Esophagus muscularis mucosa (tissue), 4 donors: ENCODE measurements at regions not wholly inside any gene's neighbourhood (a gene's known extent, or its start where the extent isn't known, plus 50 kb on each side); places are given as distances from the start of the nearest gene placed in this dataset.

Experiments
- DNase-seq: peaks from one replicate; pipeline ENCODE4 v3.0.0-alpha.2; 2017; ENCODE audit errors: extremely low spot score
- H3K27ac ChIP-seq, 4 donors: fragments of 200-600 bp; sonication (generic); replicated peaks in 1 of 4; 1 replicate in 3 of 4; 2 replicates in 1 of 4; pipeline ENCODE4 v1.5.1; 2016 to 2019; ENCODE audit warnings: mild to moderate bottlenecking in 1 of 4
- H3K27me3 ChIP-seq, 4 donors: fragments of 200-600 bp; sonication (generic); one replicate each; pipeline versions ENCODE4 v1.5.1 to v1.6.0; 2016 to 2019
- H3K36me3 ChIP-seq, 4 donors: fragments of 200-600 bp; sonication (generic); one replicate each; pipeline ENCODE4 v1.5.1; 2016 to 2019
- H3K4me1 ChIP-seq, 4 donors: fragments of 200-600 bp; sonication (generic); one replicate each; pipeline ENCODE4 v1.5.1; 2016 to 2019
- H3K4me3 ChIP-seq, 4 donors: fragments of 200-600 bp; sonication (generic); 1 replicate in 2 of 4; 2 replicates in 2 of 4; pipeline ENCODE4 v1.5.1; 2016 to 2019; ENCODE audit warnings: mild to moderate bottlenecking in 4 of 4, moderate library complexity in 1 of 4
- H3K9me3 ChIP-seq, 4 donors: fragments of 200-600 bp; sonication (generic); 1 replicate in 3 of 4; 2 replicates in 1 of 4; pipeline ENCODE4 v1.5.1; 2016 to 2019
- EP300 ChIP-seq: sonication (generic); formaldehyde crosslinking; IDR thresholded peaks from one replicate; pipeline ENCODE4 v1.6.1; 2017; ENCODE audit warnings: antibody characterized with exemption
- POLR2A ChIP-seq: fragments of 450-650 bp; IDR thresholded peaks from one replicate; pipeline ENCODE4 v1.6.1; 2017; ENCODE audit warnings: antibody characterized with exemption, moderate library complexity, mild to moderate bottlenecking, low read depth
- POLR2AphosphoS5 ChIP-seq, 2 donors: sonication (generic); formaldehyde crosslinking; IDR thresholded peaks; one replicate each; pipeline ENCODE4 v1.6.1; 2017; ENCODE audit warnings: antibody characterized with exemption in 2 of 2
- WGBS: methylation state at CpG from one replicate; pipeline ENCODE4 v1.1.5; 2018; 5-methylcytosine and 5-hydroxymethylcytosine counted together
- intact Hi-C: fragments of 100-400 bp; cut with DNase I; formaldehyde crosslinking; loops from one replicate; pipeline ENCODE4 v1.15.1; 2023
- TF ChIP-seq, protein P1 (sequence below), 3 experiments: fragments of 200-600 bp in 2 of 3; fragments of 450-650 bp in 1 of 3; sonication (generic) in 2 of 3; IDR thresholded peaks; one replicate each; pipeline ENCODE4 v1.5.1; 2017 to 2019; ENCODE audit warnings: antibody characterized with exemption in 3 of 3, mild to moderate bottlenecking in 2 of 3, moderate library complexity in 1 of 3

DNA sequence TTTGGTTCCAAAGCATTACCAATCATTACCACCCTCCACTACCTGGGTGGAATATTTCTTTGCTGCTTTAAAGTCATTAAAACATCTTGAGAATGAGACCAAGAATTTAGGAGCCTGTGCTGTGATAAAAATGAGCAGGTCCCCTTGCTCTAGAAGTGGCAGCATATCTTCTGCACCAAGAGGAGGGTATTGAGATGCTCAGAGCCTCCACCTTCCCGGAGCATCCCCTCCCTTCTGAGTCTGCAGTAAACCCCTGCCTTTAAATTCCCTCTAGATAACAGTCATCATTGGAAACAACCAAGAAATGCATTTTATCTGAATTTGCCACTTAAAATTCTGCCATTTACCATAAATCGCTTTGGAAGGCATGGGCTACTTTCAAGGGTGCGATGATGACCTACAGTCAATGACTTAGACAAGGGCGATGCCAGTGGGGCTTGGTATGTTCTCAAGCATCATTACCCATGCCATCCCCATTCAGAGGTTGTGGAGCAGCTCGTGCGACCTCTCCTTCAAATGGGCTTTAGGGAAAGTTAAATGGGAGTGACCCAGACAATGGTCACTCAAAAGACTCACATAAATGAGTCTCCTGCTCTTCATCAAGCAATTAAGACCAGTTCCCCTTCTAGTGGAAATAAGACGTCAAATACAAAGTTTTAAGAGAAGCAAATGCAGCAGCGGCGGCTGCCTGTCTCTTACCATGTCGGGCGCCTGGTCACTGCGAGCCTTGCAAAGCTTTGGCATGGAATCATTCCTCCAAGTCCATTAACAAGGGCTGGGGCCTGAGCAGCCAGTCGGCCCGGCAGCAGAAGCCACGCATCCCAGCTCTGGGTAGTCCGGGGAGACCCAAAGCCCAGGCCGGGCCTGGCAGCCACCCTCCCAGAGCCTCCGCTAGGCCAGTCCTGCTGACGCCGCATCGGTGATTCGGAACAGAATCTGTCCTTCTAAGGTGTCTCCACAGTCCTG, 334.5 kb downstream of the TMEM121 start:
- no peak overlapping the region for H3K27ac ChIP-seq
- TF ChIP-seq POLR2A, result no peak
- TF ChIP-seq, protein P1, sequence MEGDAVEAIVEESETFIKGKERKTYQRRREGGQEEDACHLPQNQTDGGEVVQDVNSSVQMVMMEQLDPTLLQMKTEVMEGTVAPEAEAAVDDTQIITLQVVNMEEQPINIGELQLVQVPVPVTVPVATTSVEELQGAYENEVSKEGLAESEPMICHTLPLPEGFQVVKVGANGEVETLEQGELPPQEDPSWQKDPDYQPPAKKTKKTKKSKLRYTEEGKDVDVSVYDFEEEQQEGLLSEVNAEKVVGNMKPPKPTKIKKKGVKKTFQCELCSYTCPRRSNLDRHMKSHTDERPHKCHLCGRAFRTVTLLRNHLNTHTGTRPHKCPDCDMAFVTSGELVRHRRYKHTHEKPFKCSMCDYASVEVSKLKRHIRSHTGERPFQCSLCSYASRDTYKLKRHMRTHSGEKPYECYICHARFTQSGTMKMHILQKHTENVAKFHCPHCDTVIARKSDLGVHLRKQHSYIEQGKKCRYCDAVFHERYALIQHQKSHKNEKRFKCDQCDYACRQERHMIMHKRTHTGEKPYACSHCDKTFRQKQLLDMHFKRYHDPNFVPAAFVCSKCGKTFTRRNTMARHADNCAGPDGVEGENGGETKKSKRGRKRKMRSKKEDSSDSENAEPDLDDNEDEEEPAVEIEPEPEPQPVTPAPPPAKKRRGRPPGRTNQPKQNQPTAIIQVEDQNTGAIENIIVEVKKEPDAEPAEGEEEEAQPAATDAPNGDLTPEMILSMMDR (IDR thresholded peaks at IDR 0.05), result no peak
- TF ChIP-seq EP300, result no peak
- no peak for TF ChIP-seq POLR2AphosphoS5 (IDR thresholded peaks at IDR 0.05)
- H3K36me3 ChIP-seq, result no peaks in the 10 kb centered on the region
- H3K27me3 ChIP-seq, result peaks cover 0 to 28% (median 0%) of the 10 kb centered on the region in 4 donors
- H3K4me1 ChIP-seq, result no peaks in the 10 kb centered on the region
- DNase-seq, result no peak
- 84% methylated on average over 22 of the region's 22 CpGs for WGBS
- H3K9me3 ChIP-seq, result no peaks in the 10 kb centered on the region
- no peak overlapping the region for H3K4me3 ChIP-seq
- intact Hi-C loops, result no loop called here

DNA sequence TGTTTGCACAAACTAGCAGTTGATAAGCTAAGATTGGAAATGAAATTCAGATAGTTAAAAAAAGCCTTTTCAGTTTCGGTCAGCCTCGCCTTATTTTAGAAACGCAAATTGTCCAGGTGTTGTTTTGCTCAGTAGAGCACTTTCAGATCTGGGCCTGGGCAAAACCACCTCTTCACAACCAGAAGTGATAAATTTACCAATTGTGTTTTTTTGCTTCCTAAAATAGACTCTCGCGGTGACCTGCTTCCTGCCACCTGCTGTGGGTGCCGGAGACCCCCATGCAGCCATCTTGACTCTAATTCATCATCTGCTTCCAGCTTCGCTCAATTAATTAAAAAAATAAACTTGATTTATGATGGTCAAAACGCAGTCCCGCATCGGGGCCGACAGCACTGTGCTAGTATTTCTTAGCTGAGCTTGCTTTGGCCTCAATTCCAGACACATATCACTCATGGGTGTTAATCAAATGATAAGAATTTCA, 335.6 kb downstream of the TMEM121 start:
- Histone ChIP-seq H3K27ac (no peak overlapping the region), H3K9me3 (no peaks in the 10 kb centered on the region), H3K36me3 (no peaks in the 10 kb centered on the region), H3K27me3 (peaks cover 0 to 28% (median 0%) of the 10 kb centered on the region in 4 donors), H3K4me1 (no peaks in the 10 kb centered on the region), H3K4me3 (no peak overlapping the region)
- no peak for DNase-seq
- 70% methylated on average over 11 of the region's 11 CpGs for WGBS
- intact Hi-C loops, result no loop called here
- TF ChIP-seq POLR2A (no peak), EP300 (no peak), POLR2AphosphoS5 (IDR thresholded peaks at IDR 0.05) (no peak)
- TF ChIP-seq, protein P1 (IDR thresholded peaks at IDR 0.05), result no peak

DNA sequence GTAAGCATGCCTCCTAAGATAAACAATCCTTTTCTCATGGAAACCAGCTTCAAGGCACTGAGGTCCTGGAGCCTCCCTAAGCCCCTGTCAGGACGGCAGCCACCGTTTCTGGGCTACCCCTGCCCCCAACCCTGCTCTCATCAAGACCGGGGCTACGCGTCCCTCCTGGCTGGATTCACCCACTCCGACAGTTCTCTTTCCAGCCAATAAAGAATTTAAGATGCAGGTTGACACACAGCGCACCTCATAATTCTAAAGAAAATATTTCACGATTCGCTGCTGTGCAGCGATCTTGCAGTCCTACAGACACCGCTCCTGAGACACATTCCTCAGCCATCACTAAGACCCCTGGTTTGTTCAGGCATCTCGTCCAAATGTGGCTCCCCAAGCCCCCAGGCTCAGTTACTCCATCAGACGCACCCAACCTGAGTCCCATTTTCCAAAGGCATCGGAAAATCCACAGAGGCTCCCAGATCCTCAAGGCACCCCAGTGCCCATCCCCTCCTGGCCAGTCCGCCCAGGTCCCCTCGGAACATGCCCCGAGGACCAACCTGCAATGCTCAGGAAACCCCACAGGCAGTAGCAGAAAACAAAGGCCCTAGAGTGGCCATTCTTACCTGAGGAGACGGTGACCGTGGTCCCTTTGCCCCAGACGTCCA, 336.3 kb downstream of the TMEM121 start:
- H3K27me3 ChIP-seq, result peaks cover 0 to 28% (median 0%) of the 10 kb centered on the region in 4 donors
- H3K4me3 ChIP-seq, result peak overlapping the region in 1 of 4 donors; percentile 18
- TF ChIP-seq, protein P1 (IDR thresholded peaks at IDR 0.05), result no peak
- TF ChIP-seq POLR2AphosphoS5 (IDR thresholded peaks at IDR 0.05) (no peak), POLR2A (no peak), EP300 (no peak)
- intact Hi-C loops, result no loop called here
- H3K4me1 ChIP-seq, result no peaks in the 10 kb centered on the region
- no peaks in the 10 kb centered on the region for H3K36me3 ChIP-seq
- H3K27ac ChIP-seq, result no peak overlapping the region
- no peaks in the 10 kb centered on the region for H3K9me3 ChIP-seq
- WGBS, result 79% methylated on average over 19 of the region's 20 CpGs
- DNase-seq, result no peak

DNA sequence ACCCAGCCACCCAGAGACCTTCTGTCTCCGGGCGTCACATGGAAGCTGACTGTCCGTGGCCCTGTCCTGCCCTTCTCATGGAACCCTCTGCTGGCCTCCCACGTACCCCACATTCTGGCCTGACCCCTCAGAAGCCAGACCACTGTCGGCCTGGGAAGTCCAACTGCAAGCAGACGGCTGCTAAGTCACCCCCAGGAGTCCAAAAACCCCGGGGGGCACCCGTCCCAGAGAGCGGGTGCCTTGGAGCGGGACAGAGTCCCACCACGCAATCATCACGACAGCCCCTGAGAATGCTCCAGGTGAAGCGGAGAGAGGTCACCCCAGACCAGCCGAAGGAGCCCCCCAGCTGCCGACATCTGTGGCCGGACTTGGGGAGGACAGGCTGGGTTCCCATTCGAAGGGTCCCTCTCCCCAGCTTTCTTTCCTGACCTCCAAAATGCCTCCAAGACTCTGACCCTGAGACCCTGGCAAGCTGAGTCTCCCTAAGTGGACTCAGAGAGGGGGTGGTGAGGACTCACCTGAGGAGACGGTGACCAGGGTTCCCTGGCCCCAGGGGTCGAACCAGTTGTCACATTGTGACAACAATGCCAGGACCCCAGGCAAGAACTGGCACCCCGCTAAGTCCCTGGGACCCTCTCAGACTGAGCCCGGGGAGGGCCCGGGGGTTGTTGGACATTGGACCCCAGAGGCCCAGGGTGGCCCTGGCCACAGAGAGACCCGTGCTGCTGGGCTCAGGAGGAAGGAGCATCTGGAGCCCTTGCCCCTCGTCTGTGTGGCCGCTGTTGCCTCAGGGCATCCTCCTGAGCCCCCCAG, 337.1 kb downstream of the TMEM121 start:
- intact Hi-C loops, result no loop called here
- Histone ChIP-seq H3K4me1 (no peaks in the 10 kb centered on the region), H3K27me3 (peaks cover 0 to 28% (median 0%) of the 10 kb centered on the region in 4 donors), H3K4me3 (no peak overlapping the region), H3K27ac (no peak overlapping the region), H3K9me3 (no peaks in the 10 kb centered on the region), H3K36me3 (no peaks in the 10 kb centered on the region)
- no peak for DNase-seq
- 85% methylated on average over 23 of the region's 25 CpGs for WGBS
- TF ChIP-seq POLR2AphosphoS5 (IDR thresholded peaks at IDR 0.05) (no peak), EP300 (no peak), POLR2A (no peak)
- TF ChIP-seq, protein P1 (IDR thresholded peaks at IDR 0.05), result no peak
